Naive B cell (primary cell): ENCODE measurements at regions not wholly inside any gene's neighbourhood (a gene's known extent, or its start where the extent isn't known, plus 50 kb on each side); places are given as distances from the start of the nearest gene placed in this dataset.
"Not testable (repeated sequence)": the region's sequence is repeated elsewhere in the genome, so short reads cannot be mapped to it uniquely, and the experiment has no call there.

Source experiments
- ATAC-seq, 2 donors: fragments of 150-1000 bp; cut with Tn5 transposase; 2 replicates each; pipeline ENCODE4 v1.10.0; 2021; ENCODE audit warnings: low read depth in 2 of 2, mild to moderate bottlenecking in 2 of 2, moderate library complexity in 2 of 2
- DNase-seq: peaks from one replicate; pipeline ENCODE4 v3.0.0; 2022
- H3K27ac Mint-ChIP-seq, 6 donors: one replicate each; pipeline ENCODE4 v1.8.0; 2020 to 2022; ENCODE audit warnings: mild to moderate bottlenecking in 6 of 6, mixed read lengths in 6 of 6, moderate library complexity in 5 of 6, inconsistent platforms in 2 of 6
- H3K27me3 Mint-ChIP-seq, 3 donors: one replicate each; pipeline ENCODE4 v1.8.0; 2021 to 2022; ENCODE audit warnings: mixed read lengths in 3 of 3, mild to moderate bottlenecking in 1 of 3
- H3K36me3 Mint-ChIP-seq, 2 donors: one replicate each; pipeline ENCODE4 v1.8.0; 2020 to 2022; ENCODE audit warnings: mixed read lengths in 2 of 2, inconsistent platforms in 1 of 2, mild to moderate bottlenecking in 1 of 2
- H3K4me1 Mint-ChIP-seq, 3 donors: one replicate each; pipeline ENCODE4 v1.8.0; 2020 to 2022; ENCODE audit warnings: mixed read lengths in 3 of 3, inconsistent platforms in 1 of 3, mild to moderate bottlenecking in 1 of 3, moderate library complexity in 1 of 3
- H3K4me3 Mint-ChIP-seq, 8 donors: one replicate each; pipeline ENCODE4 v1.8.0; 2020 to 2022; ENCODE audit warnings: mild to moderate bottlenecking in 8 of 8, mixed read lengths in 8 of 8, moderate library complexity in 8 of 8, inconsistent platforms in 2 of 8
- H3K9me3 Mint-ChIP-seq, 7 donors: one replicate each; pipeline ENCODE4 v1.8.0; 2020 to 2022; ENCODE audit warnings: mixed read lengths in 7 of 7, mild to moderate bottlenecking in 5 of 7, inconsistent platforms in 2 of 7, moderate library complexity in 1 of 7

- Mint-ChIP-seq H3K4me3 (no peak overlapping the region), H3K27me3 (peaks cover 5 to 10% (median 10%) of the 10 kb centered on the region in 3 donors), H3K36me3 (no peaks in the 10 kb centered on the region), H3K4me1 (peaks cover 0 to 10% (median 4%) of the 10 kb centered on the region in 3 donors), H3K9me3 (peaks cover 0 to 2% (median 0%) of the 10 kb centered on the region in 7 donors), H3K27ac (peak overlapping the region in 2 of 6 donors; percentile 2 to 54)
- DNase-seq (no peak), ATAC-seq (no peak)
These were observed 185.0 kb upstream of the NRXN3 start for GRCh38 chr14:77985211-77985615.

- no peak for DNase-seq
- Mint-ChIP-seq H3K27ac (no peak overlapping the region), H3K4me3 (no peak overlapping the region), H3K4me1 (peaks cover 0 to 3% (median 0%) of the 10 kb centered on the region in 3 donors), H3K36me3 (no peaks in the 10 kb centered on the region), H3K9me3 (peaks cover 0 to 2% (median 0%) of the 10 kb centered on the region in 7 donors), H3K27me3 (peaks cover 0 to 5% (median 0%) of the 10 kb centered on the region in 3 donors)
- ATAC-seq, result no peak
These were observed 183.4 kb upstream of the NRXN3 start for GRCh38 chr14:77986773-77987172.

GRCh38 chr14:77988096-77988870 is 181.9 kb upstream of the NRXN3 start:
- ATAC-seq (no peak), DNase-seq (no peak)
- Mint-ChIP-seq H3K9me3 (peaks cover 0 to 2% (median 0%) of the 10 kb centered on the region in 7 donors), H3K36me3 (no peaks in the 10 kb centered on the region), H3K27ac (no peak overlapping the region), H3K4me1 (peaks cover 0 to 3% (median 0%) of the 10 kb centered on the region in 3 donors), H3K27me3 (peaks cover 0 to 5% (median 0%) of the 10 kb centered on the region in 3 donors), H3K4me3 (no peak overlapping the region)

GRCh38 chr14:77988970-77989369 is 181.2 kb upstream of the NRXN3 start:
- Mint-ChIP-seq H3K27me3 (peaks cover 0 to 5% (median 0%) of the 10 kb centered on the region in 3 donors), H3K9me3 (peaks cover 0 to 2% (median 0%) of the 10 kb centered on the region in 7 donors), H3K27ac (no peak overlapping the region), H3K4me3 (no peak overlapping the region), H3K4me1 (peaks cover 0 to 3% (median 0%) of the 10 kb centered on the region in 3 donors), H3K36me3 (no peaks in the 10 kb centered on the region)
- DNase-seq (no peak), ATAC-seq (no peak)

- Mint-ChIP-seq H3K27me3 (peaks cover 0 to 5% (median 0%) of the 10 kb centered on the region in 3 donors), H3K4me3 (no peak overlapping the region), H3K4me1 (peaks cover 0 to 3% (median 0%) of the 10 kb centered on the region in 3 donors), H3K27ac (no peak overlapping the region), H3K36me3 (no peaks in the 10 kb centered on the region), H3K9me3 (peaks cover 0 to 2% (median 0%) of the 10 kb centered on the region in 7 donors)
- no peak for DNase-seq
- ATAC-seq, result no peak
These were observed 180.7 kb upstream of the NRXN3 start for GRCh38 chr14:77989441-77989991.

- Mint-ChIP-seq H3K9me3 (peaks cover 0 to 2% (median 0%) of the 10 kb centered on the region in 7 donors), H3K4me3 (no peak overlapping the region)
These were observed 179.8 kb upstream of the NRXN3 start for GRCh38 chr14:77990337-77990736.

GRCh38 chr14:77991128-77991772 is 178.9 kb upstream of the NRXN3 start:
- H3K27ac Mint-ChIP-seq, result no peak overlapping the region

More at GRCh38 chr14:77990337-77990736, 179.8 kb upstream of the NRXN3 start:
- peaks cover 0 to 1% (median 0%) of the 10 kb centered on the region in 3 donors for H3K4me1 Mint-ChIP-seq
- DNase-seq, result no peak
- no peaks in the 10 kb centered on the region for H3K36me3 Mint-ChIP-seq
- H3K27me3 Mint-ChIP-seq, result peaks cover 0 to 5% (median 0%) of the 10 kb centered on the region in 3 donors
- H3K27ac Mint-ChIP-seq, result no peak overlapping the region
- ATAC-seq, result no peak

GRCh38 chr14:78005325-78005724 is 164.8 kb upstream of the NRXN3 start:
- Mint-ChIP-seq H3K4me3 (no peak overlapping the region), H3K4me1 (no peaks in the 10 kb centered on the region), H3K27ac (no peak overlapping the region), H3K36me3 (peaks cover 15 to 17% of the 10 kb centered on the region in 2 donors), H3K27me3 (peaks cover 3 to 26% (median 11%) of the 10 kb centered on the region in 3 donors), H3K9me3 (peaks cover 13 to 64% (median 29%) of the 10 kb centered on the region in 7 donors)
- ATAC-seq, result no peak
- no peak for DNase-seq

More at GRCh38 chr14:77991128-77991772, 178.9 kb upstream of the NRXN3 start:
- no peak for ATAC-seq
- H3K9me3 Mint-ChIP-seq, result peaks cover 0 to 2% (median 0%) of the 10 kb centered on the region in 7 donors
- H3K4me1 Mint-ChIP-seq, result no peaks in the 10 kb centered on the region
- H3K36me3 Mint-ChIP-seq, result no peaks in the 10 kb centered on the region
- no peak for DNase-seq
- peaks cover 0 to 5% (median 0%) of the 10 kb centered on the region in 3 donors for H3K27me3 Mint-ChIP-seq
- H3K4me3 Mint-ChIP-seq, result no peak overlapping the region

- peaks cover 4 to 8% of the 10 kb centered on the region in 2 donors for H3K36me3 Mint-ChIP-seq
These were observed 163.0 kb upstream of the NRXN3 start for GRCh38 chr14:78007160-78007559.

GRCh38 chr14:78010688-78011087 is 159.5 kb upstream of the NRXN3 start:
- Mint-ChIP-seq H3K36me3 (no peaks in the 10 kb centered on the region), H3K4me3 (no peak overlapping the region), H3K4me1 (no peaks in the 10 kb centered on the region), H3K27ac (no peak overlapping the region), H3K27me3 (peaks cover 12 to 34% (median 25%) of the 10 kb centered on the region in 3 donors), H3K9me3 (peaks cover 0 to 19% (median 2%) of the 10 kb centered on the region in 7 donors)
- no peak for ATAC-seq
- no peak for DNase-seq

More at GRCh38 chr14:78007160-78007559, 163.0 kb upstream of the NRXN3 start:
- Mint-ChIP-seq H3K4me1 (no peaks in the 10 kb centered on the region), H3K4me3 (no peak overlapping the region), H3K9me3 (peaks cover 6 to 47% (median 16%) of the 10 kb centered on the region in 7 donors), H3K27me3 (peaks cover 8 to 25% (median 15%) of the 10 kb centered on the region in 3 donors), H3K27ac (no peak overlapping the region)
- DNase-seq, result no peak
- no peak for ATAC-seq

- not testable (repeated sequence) for H3K4me3 Mint-ChIP-seq, DNase-seq, H3K27ac Mint-ChIP-seq, H3K36me3 Mint-ChIP-seq, H3K9me3 Mint-ChIP-seq, H3K4me1 Mint-ChIP-seq, ATAC-seq
- peaks cover 15 to 32% (median 28%) of the 10 kb centered on the region in 3 donors for H3K27me3 Mint-ChIP-seq
These were observed 156.3 kb upstream of the NRXN3 start for GRCh38 chr14:78013911-78014310.

GRCh38 chr14:78016532-78016931 is 153.6 kb upstream of the NRXN3 start:
- Mint-ChIP-seq H3K9me3 (peaks cover 0 to 4% (median 0%) of the 10 kb centered on the region in 7 donors), H3K4me1 (no peaks in the 10 kb centered on the region), H3K4me3 (no peak overlapping the region), H3K36me3 (peaks cover 0 to 5% of the 10 kb centered on the region in 2 donors), H3K27me3 (peaks cover 17 to 37% (median 32%) of the 10 kb centered on the region in 3 donors), H3K27ac (no peak overlapping the region)
- ATAC-seq (no peak), DNase-seq (no peak)

GRCh38 chr14:78018283-78018682 is 151.9 kb upstream of the NRXN3 start:
- H3K27me3 Mint-ChIP-seq, result peaks cover 11 to 28% (median 23%) of the 10 kb centered on the region in 3 donors

More at GRCh38 chr14:78018283-78018682, 151.9 kb upstream of the NRXN3 start:
- peaks cover 0 to 4% (median 0%) of the 10 kb centered on the region in 7 donors for H3K9me3 Mint-ChIP-seq
- H3K4me3 Mint-ChIP-seq, result no peak overlapping the region
- peaks cover 0 to 5% of the 10 kb centered on the region in 2 donors for H3K36me3 Mint-ChIP-seq
- H3K27ac Mint-ChIP-seq, result no peak overlapping the region
- ATAC-seq (no peak), DNase-seq (no peak)
- no peaks in the 10 kb centered on the region for H3K4me1 Mint-ChIP-seq
